Sigmoid colon (tissue), 4 donors: ENCODE measurements at regions not wholly inside any gene's neighbourhood (a gene's known extent, or its start where the extent isn't known, plus 50 kb on each side); places are given as distances from the start of the nearest gene placed in this dataset.

Experiments used
- EP300 ChIP-seq, 4 donors: sonication (generic); formaldehyde crosslinking; IDR thresholded peaks; one replicate each; pipeline ENCODE4 v1.6.1; 2017; ENCODE audit warnings: antibody characterized with exemption in 4 of 4
- POLR2A ChIP-seq, 2 donors: fragments of 450-650 bp; IDR thresholded peaks; one replicate each; pipeline ENCODE4 v1.6.1; 2016; ENCODE audit warnings: antibody characterized with exemption in 2 of 2, mild to moderate bottlenecking in 2 of 2, moderate library complexity in 2 of 2
- TF ChIP-seq, protein P1 (sequence below), 4 experiments: fragments of 450-650 bp in 3 of 4; fragments of 200-600 bp in 1 of 4; IDR thresholded peaks; one replicate each; pipeline ENCODE4 v1.5.1; 2016 to 2019; ENCODE audit warnings: antibody characterized with exemption in 4 of 4, mild to moderate bottlenecking in 3 of 4, moderate library complexity in 2 of 4

DNA sequence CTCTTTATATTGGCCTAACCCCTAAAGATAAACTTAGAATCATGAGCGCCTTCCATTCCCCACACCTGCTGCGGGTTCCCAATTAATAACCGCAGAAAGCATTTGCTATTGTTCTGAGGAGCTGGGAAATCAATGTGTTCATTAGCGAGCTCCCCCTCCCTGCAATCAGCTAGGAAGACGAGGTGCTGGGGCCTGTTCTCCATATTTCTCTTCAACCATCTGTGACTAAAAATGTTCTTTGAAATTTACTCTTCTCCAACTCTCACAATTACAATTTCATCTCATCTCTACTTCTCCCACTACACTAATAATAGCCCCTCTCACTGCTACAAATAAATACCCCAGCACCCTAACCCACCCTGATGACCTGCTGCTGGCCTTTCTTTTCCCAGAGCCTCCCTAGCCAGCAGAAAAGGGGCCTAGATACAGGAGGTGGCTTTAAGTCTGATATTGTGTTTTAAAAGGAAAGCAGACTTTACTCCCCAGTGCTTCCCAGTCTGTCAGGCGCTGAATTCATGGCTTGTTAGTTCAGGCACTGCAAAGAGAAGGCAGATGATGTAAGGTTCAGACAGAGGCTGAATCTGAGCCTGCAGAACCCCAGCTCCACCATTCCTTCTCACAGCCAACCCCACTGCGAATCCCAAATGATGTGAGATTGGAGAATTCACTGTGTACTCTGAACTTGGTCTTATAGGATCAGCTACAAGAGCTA is 477.5 kb upstream of the DAB1 start:
- TF ChIP-seq EP300 (IDR thresholded peaks at IDR 0.05) (no peak), POLR2A (IDR thresholded peaks at IDR 0.05) (no peak)
- TF ChIP-seq, protein P1, sequence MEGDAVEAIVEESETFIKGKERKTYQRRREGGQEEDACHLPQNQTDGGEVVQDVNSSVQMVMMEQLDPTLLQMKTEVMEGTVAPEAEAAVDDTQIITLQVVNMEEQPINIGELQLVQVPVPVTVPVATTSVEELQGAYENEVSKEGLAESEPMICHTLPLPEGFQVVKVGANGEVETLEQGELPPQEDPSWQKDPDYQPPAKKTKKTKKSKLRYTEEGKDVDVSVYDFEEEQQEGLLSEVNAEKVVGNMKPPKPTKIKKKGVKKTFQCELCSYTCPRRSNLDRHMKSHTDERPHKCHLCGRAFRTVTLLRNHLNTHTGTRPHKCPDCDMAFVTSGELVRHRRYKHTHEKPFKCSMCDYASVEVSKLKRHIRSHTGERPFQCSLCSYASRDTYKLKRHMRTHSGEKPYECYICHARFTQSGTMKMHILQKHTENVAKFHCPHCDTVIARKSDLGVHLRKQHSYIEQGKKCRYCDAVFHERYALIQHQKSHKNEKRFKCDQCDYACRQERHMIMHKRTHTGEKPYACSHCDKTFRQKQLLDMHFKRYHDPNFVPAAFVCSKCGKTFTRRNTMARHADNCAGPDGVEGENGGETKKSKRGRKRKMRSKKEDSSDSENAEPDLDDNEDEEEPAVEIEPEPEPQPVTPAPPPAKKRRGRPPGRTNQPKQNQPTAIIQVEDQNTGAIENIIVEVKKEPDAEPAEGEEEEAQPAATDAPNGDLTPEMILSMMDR (IDR thresholded peaks at IDR 0.05), result no peak
